HG03108 (cell line): ENCODE measurements at regions not wholly inside any gene's neighbourhood (a gene's known extent, or its start where the extent isn't known, plus 50 kb on each side); places are given as distances from the start of the nearest gene placed in this dataset.
"Not testable (repeated sequence)": the region's sequence is repeated elsewhere in the genome, so short reads cannot be mapped to it uniquely, and the experiment has no call there.

Experiments
- ATAC-seq: cut with Tn5 transposase; IDR thresholded peaks from one replicate; pipeline ENCODE4 v1.9.1; 2021; ENCODE audit warnings: moderate library complexity; ENCODE audit not compliant: unreplicated experiment

DNA sequence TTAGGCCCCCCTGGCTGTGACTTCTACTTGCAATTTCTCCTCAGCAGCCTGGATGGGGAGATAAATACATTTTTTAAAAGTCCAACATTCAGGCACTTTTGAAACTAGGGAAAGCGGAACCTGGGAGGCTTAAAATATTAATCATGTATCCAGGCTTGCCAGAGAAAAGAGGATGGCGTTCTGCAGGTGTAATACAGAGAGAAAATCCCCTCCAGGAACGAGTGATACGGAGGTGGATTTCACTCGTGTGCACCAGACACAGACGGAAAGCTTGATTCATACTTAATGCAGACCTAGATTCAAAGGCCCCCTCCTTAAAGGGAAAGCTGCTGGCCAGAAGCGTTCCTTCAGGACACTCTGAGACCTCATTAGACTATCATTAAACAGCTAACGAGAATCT is 354.0 kb upstream of the BOD1L1 start:
- ATAC-seq: no peak

- ATAC-seq: no peak
Observed at GRCh38 chr4:13982010-13982409, 354.5 kb upstream of the BOD1L1 start.

DNA sequence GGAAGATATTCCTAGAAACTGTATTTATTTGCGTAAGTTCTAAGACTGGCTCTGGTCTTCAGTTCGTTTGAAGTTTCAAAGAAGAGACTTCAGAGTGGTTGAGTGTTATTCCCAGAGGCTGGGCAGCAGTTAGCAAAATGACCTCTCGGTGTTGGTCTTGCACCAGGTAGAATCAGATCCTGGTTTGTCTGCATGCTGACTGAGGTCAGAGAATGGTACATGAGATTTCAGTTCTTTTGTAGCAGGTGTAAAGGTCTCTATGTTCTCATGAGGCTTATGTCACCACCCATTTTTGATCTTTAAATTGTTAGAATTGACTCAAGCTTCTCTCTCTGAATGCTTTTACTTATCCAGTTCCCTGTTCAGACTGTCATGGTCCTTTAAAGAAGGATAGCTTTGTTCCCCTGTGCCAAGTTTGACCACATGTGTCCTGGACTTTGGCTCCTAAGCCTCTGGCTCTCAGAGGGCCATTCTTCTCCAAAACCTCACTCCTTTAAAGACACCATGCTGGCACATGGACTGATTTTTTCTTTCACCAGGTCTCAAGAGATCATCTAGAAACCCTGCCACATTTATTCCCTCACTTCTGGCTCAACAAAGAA is 355.8 kb upstream of the BOD1L1 start:
- no peak for ATAC-seq

DNA sequence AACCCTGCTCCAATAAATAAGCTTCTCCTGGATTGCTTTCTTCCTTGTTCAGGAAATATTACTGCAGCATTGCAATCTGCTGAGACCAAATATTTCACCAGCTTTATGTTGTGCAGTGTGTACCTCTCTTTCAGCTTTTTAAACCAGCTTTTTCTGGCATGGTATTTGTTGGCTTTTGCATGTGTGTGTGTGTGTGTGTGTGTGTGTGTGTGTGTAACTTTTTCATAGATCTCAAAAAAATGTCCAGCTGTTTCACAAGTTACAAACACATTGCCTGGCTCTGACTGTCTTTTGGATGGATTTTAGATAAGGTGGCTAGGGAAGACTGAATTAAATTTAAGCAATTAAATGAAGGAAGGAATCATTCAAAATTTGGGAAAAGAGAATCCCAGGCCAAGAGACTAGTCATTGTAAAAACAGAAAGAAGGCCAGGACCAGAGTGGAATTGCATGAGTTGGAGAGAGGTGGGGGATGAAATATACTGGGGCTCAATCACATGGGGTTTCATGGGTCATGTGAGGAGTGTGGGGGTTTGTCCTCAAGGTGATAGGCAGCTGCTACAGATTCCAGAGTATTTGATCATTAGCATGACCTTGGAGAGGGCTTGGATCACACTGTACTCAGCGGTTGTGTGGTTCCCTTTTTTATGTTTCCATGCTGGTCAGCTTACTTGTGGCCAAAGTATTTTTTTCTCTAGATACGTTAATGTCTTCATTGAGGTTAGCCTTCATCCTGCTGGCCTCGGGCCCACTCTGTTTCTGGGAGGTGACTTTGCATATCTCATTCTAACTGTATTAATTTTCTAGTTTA is 357.7 kb upstream of the BOD1L1 start:
- ATAC-seq: no peak

DNA sequence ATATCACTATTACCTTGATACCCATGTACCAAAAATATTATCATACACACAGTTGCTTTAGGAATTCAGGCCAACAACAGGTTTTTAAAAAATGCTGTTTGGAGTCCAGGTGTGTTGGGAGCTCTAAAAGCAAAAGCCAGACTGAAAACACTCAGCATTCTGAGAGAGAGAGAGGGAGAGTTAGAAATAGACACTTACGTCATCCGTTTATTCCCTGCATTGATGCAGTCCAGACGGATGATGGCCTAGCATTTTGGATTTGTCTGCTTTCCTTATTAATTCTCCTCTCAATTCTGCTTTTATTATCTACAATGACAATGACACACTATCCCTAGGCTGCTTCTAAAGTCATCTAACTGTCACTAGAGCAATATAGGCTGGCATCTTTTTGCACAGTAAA is 358.3 kb upstream of the BOD1L1 start:
- no peak for ATAC-seq

DNA sequence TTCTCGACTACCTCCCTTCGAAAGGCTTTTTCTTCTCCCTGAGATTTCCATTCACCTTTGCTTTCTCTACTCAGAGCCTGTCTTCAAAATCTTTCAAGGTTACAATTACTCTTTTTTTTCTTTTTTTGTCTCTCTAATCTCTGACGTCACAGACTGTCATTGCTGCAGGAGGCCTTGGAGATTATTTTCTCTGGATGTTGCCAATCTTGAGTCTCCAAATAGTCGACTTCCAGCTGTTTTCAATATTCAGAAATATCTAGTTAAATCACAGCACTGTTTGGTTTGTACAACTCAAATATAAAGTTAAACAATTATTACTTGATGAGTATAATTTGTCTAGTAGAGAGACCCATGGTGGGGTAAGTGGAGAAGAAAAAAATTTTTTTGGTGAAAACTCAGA is 359.0 kb upstream of the BOD1L1 start:
- no peak for ATAC-seq

GRCh38 chr4:13988353-13989305 is 361.1 kb upstream of the BOD1L1 start:
- no peak for ATAC-seq

- ATAC-seq: no peak
Observed at GRCh38 chr4:13989501-13989900, 362.0 kb upstream of the BOD1L1 start.

DNA sequence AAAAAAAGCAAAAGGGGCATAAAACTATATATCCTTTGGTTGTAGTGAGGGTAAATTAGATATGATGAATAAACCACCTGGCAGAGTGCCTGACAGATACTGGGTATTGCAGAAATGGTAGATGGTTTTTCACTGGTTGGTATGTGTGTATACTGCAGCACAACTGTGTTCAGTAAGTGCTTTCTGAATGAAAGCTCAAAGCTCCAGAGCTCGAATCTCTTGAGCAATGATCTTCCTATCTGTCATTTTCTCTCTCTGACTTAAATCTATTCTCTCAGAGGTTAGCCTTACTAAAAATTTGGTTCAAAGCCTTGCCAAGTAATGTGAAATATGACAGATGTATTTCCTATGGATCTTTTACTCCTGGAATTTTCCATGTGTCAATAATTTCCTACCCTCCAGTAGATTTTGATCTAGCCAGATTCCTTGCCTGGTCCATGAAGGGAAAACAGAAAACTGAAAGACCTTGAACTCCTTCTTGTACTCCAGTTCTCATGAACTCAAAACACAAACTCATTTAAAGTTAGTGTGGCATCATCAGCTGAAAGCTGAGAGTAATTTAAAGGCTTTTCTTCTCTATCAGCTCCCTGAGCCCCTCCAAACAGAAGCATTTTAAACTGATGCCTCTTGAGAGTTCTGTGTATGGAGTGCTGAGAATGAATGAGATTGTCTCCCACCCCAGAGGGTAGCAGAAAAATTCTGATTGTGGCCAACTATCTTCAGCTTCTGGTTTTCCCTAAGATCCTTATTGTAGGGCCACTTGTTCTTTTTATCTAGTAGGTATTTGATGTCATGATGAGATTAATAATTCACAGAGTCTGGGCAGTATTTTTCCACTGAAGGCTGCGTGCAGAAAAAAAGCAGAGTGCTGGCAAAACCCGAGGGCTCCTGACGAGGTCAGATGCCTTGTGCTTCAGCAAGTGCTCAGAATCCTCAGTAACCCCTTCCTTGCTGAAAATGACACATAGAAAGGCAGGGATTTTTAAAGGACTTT is 363.4 kb upstream of the BOD1L1 start:
- no peak for ATAC-seq

GRCh38 chr4:13992041-13992440 is 364.5 kb upstream of the BOD1L1 start:
- no peak for ATAC-seq

- ATAC-seq: no peak
Observed at GRCh38 chr4:13992975-13993520, 365.5 kb upstream of the BOD1L1 start.

DNA sequence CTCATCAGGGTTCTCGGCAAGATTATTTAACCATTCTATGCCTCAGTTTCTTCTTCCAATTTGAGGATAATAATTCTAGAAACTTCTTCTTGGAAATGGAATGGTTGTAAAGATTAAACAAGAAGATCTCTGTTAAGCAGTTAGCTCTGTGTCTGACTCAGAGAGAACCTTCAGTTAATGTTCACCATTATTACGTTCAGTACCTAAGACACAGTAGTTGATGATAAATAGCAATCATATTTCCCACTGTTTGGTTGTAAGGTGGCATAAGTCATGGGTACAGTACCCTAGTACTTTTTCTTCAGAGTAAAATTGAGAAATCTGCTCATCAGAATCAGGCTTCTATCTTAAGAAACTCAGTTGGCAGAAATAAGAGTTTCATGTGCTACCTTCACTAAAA is 366.5 kb upstream of the BOD1L1 start:
- no peak for ATAC-seq

DNA sequence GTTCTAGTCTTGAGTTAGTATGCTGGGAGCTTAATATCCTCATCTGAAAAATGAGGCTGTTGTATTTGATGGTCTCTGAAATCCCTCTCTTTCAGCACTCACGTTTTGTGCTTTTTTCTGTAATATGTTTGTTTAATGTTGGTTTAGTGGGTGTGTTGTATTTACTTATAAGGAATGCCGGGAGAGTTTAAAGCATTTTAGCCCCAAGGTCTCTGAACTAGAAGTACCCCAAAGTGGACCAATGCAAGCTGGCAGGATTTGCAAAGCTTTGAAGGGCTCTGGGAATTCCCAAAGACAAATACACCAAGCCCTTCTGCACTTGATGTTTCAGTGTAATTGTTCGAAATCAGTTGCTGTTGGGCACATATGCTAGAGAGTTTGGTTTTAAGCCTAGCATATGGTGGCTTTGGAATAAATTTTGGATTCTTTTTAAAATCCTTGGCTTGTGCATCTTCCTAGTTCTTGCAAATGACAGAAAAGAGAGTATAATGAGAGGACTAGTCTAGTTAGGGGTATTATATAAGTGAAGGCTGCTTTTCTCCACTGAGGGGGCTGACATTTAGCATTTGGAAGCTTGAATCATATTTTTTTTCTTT is 371.4 kb upstream of the BOD1L1 start:
- ATAC-seq: no peak

- ATAC-seq: no peak
Observed at GRCh38 chr4:14000091-14000814, 372.7 kb upstream of the BOD1L1 start.

- not testable (repeated sequence) for ATAC-seq
Observed at GRCh38 chr4:14002331-14002730, 374.8 kb upstream of the BOD1L1 start.

GRCh38 chr4:14008494-14008893 is 381.0 kb upstream of the BOD1L1 start:
- ATAC-seq: no peak

DNA sequence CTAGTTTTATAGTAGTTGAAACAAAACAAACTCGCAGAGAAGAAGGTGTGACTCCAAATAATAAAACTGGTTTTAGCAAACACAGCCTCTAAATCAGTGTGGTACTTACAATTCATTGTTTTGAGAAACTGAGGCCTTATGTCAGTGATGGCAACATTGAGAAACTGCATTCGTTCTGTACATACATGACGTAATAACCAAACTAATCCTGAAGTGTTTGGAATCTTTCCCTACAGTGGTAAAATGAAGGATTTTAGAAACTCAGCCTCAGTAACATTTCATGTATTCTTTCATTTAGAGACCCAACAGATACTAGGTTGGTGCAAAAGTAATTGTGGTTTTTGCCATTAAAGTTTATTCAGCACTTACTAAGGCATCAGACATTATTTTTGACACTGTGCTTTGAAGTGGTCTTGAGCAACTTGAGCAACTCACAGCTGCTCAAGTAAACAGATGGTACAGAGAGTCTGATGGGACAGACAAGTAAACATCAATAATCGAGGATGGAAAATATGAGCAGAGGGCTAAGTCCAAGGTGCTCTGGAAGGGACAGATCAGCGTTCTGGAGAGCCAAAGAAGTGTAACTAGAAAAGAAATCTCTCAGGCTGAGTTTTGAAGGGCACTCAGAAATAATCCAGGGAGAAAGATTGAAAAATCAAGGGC is 390.8 kb upstream of the BOD1L1 start:
- ATAC-seq: no peak

DNA sequence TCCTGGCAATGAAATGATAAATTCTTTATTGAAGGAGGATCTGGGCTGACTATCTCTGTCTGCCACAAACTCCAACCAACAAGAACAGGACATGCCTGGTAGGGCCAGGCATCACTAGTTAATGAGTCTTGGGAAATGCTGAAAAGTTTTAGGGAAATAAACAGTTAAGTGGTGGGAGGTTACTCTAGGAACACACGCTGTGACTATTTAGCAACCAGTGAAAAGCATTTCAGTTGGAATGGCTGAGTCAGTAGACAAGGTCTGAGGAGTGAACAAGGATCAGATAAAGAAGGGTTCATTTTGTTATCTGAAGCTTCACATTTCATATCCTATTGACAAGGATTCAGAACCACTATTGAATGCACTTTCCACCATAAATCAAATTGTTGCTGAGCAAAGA is 394.9 kb upstream of the BOD1L1 start:
- no peak for ATAC-seq

DNA sequence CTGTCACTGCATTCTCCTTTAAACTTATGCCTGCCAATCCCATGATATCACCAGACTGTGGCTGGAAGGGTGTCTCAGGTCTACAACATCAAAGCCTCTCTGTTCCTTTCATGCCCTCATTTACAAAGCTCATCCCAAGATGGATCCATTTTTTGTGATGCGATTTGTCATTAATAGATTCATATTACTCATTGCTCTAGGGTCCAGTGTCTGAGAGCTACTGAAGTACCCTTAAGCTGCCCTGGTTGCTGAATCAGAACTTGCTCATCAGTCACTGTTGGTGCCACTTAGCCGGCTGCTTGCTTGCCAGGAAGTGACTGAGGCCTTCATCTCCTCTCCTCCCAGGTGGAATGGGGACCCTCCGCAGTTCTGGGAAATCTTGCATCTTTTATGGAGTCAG is 395.5 kb upstream of the BOD1L1 start:
- ATAC-seq: no peak
